IPS-18a (cell line): ENCODE measurements at regions not wholly inside any gene's neighbourhood (a gene's known extent, or its start where the extent isn't known, plus 50 kb on each side); places are given as distances from the start of the nearest gene placed in this dataset.
"Not testable (repeated sequence)": the region's sequence is repeated elsewhere in the genome, so short reads cannot be mapped to it uniquely, and the experiment has no call there.

Experiments used
- H3K27ac ChIP-seq: one replicate; pipeline ENCODE4 v1.5.1; 2013; ENCODE audit warnings: low read length
- H3K27me3 ChIP-seq: one replicate; pipeline ENCODE4 v1.6.1; 2013; ENCODE audit warnings: mild to moderate bottlenecking, low read length; ENCODE audit not compliant: control insufficient read depth, insufficient read depth
- H3K36me3 ChIP-seq: one replicate; pipeline ENCODE4 v1.6.1; 2013; ENCODE audit warnings: low read depth, low read length; ENCODE audit not compliant: control insufficient read depth
- H3K4me1 ChIP-seq: one replicate; pipeline ENCODE4 v1.6.1; 2013; ENCODE audit warnings: low read depth, low read length; ENCODE audit not compliant: control insufficient read depth
- H3K4me3 ChIP-seq: one replicate; pipeline ENCODE4 v1.5.1; 2013; ENCODE audit warnings: low read length
- H3K9ac ChIP-seq: one replicate; pipeline ENCODE4 v1.6.1; 2013; ENCODE audit warnings: mild to moderate bottlenecking, low read length, moderate library complexity
- H3K9me3 ChIP-seq: one replicate; pipeline ENCODE4 v1.6.1; 2013; ENCODE audit warnings: low read depth, low read length; ENCODE audit not compliant: control insufficient read depth

DNA sequence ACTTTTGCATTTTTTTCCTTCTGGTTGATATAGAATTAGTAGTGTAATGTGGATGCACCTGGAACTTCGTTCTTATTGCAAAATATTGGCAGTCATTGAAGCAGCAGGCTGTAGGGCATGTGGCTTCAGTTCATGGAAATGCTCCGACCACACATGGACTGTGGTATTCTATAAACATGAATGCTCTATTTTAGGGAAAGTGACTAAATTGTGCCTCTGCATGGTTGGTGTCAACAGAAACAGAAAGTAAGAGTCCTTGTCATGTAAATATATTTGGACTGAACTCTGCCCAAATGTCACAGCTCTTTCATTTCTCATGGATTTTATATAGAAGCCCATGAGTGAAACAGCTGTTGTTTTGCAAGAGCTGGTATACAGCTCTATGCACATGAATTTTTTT, 917.0 kb downstream of the LRFN5 start:
- Histone ChIP-seq H3K4me3 (no peak overlapping the region), H3K9me3 (no peaks in the 10 kb centered on the region), H3K4me1 (no peaks in the 10 kb centered on the region), H3K36me3 (no peaks in the 10 kb centered on the region), H3K27ac (no peak overlapping the region), H3K27me3 (no peaks in the 10 kb centered on the region), H3K9ac (no peak overlapping the region)

DNA sequence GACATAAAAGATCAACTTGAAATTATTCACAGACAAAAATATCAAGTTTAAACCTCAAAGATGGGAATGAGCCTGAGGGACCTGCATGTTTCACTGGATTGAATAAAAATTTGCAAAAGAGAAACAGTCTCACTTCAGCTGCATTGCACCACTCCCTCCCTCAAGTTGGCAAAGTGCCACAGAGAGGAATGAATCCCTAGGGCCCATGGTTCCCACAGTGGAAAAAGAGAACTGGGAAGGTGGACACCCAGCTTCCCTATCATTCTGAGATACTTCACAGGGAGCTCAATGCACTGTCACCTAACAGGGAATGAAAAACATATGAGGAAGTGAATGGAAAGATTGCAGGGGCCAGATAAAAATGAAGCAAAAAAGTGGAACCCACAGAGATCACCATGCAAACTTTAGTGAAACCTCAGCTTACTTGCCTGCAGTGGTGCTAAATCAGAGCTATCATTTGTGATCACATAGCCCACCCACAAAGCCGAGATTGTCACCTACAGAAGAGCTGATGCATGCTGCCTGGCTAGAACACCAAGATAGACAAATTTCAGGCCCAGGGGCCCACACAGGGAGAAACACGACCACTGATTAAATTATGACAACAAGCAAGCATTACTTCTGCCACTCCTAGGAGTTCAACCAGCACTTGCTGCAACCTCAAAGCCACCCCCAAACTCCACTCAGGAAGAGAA, 911.3 kb downstream of the LRFN5 start:
- H3K4me1 ChIP-seq = peaks cover 14% of the 10 kb centered on the region
- H3K9ac ChIP-seq = no peak overlapping the region
- H3K4me3 ChIP-seq = no peak overlapping the region
- H3K27ac ChIP-seq = no peak overlapping the region
- no peaks in the 10 kb centered on the region for H3K9me3 ChIP-seq
- no peaks in the 10 kb centered on the region for H3K36me3 ChIP-seq
- H3K27me3 ChIP-seq = no peaks in the 10 kb centered on the region

DNA sequence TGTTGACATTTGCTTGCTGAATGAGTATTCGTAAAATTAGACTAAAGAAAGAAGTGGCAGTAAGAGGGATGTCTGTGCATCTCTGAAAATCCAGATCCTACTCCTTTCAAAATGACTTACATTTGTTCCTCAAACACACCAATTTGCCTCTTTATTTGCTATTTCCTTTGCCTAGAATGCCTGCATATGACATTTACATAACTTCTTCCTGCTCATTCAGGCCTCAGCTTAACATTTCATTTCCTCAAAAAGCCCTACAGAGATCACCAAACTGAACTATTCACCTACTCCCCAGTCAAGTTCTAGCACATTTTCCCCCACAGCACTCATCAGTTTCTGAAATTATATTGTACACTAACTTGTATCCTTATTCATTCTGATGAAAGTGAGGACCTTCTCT, 907.2 kb downstream of the LRFN5 start:
- Histone ChIP-seq H3K27me3 (no peaks in the 10 kb centered on the region), H3K9ac (no peak overlapping the region), H3K36me3 (no peaks in the 10 kb centered on the region), H3K4me1 (peaks cover 14% of the 10 kb centered on the region), H3K27ac (no peak overlapping the region), H3K9me3 (no peaks in the 10 kb centered on the region), H3K4me3 (no peak overlapping the region)

DNA sequence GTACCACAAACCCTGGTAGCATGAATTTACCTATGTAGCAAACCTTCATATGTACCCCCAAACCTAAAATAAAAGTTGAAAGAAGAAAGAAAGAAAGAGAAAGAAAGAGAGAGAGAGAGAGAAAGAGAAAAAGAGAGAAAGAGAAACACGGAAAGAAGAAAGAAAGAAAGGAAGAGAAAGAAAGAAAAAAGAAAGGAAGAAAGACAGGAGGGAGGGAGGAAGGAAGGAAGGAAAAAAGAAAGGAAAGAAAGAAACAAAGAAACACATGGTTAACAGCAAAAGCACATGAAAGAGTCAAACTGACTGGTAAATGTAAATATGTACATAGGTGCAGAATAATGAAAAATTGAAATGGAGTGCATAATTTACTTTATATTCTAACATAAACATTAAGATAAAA, 903.4 kb downstream of the LRFN5 start:
- Histone ChIP-seq H3K9ac (no peak overlapping the region), H3K9me3 (no peaks in the 10 kb centered on the region), H3K4me1 (peaks cover 23% of the 10 kb centered on the region), H3K27ac (no peak overlapping the region), H3K36me3 (no peaks in the 10 kb centered on the region), H3K27me3 (no peaks in the 10 kb centered on the region), H3K4me3 (no peak overlapping the region)

DNA sequence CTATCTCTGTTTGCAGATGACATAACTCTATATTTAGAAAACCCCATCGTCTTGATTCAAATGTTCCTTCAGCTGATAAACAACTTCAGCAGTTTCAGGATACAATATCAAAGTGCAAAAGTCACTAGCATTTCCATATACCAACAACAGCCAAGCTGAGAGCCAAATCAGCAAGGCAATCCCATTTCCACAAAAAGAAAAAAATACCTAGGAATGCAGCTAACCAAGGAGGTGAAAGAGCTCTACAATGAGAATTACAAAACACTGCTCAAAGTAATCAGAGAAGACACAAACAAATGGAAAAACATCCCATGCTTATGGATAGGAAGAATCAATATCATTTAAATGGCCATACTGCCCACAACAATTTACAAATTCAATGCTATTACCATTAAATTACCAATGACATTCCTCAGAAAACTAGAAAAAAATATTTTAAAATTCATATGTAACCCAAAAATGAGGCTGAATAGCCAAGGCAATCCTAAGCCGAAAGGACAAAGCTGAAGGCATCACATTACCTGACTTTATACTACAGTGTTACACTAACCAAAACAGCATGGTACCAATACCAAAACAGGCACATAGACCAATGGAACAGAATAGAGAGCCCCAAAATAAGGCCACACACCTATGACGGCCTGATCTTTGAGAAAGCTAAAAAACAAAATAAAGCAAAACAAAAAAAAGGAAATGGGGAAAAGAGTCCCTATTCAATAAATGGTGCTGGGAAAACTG, 901.7 kb downstream of the LRFN5 start:
- no peaks in the 10 kb centered on the region for H3K36me3 ChIP-seq
- no peaks in the 10 kb centered on the region for H3K27me3 ChIP-seq
- no peak overlapping the region for H3K9ac ChIP-seq
- no peak overlapping the region for H3K4me3 ChIP-seq
- no peak overlapping the region for H3K27ac ChIP-seq
- H3K9me3 ChIP-seq = no peaks in the 10 kb centered on the region
- peaks cover 11% of the 10 kb centered on the region for H3K4me1 ChIP-seq

DNA sequence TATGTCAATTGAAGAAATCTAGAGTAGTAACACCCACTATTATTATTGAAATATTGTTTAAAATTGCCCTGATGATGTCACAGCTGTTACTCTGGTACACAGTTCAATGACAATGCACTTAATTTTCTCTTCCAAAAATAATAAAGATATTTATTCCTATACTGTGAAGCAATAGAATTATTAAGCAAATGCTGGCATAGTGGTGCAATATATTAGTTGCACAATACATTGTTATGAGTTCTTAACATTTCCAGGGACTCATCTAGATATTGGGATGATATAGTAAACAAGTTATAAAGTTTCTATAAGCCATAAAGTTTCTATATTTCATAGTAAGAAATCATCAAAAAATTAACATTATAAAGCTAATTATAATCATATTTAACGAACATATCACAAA, 897.8 kb downstream of the LRFN5 start:
- Histone ChIP-seq H3K4me3 (no peak overlapping the region), H3K27ac (no peak overlapping the region), H3K27me3 (no peaks in the 10 kb centered on the region), H3K9ac (no peak overlapping the region), H3K4me1 (peaks cover 9% of the 10 kb centered on the region), H3K36me3 (no peaks in the 10 kb centered on the region), H3K9me3 (no peaks in the 10 kb centered on the region)

DNA sequence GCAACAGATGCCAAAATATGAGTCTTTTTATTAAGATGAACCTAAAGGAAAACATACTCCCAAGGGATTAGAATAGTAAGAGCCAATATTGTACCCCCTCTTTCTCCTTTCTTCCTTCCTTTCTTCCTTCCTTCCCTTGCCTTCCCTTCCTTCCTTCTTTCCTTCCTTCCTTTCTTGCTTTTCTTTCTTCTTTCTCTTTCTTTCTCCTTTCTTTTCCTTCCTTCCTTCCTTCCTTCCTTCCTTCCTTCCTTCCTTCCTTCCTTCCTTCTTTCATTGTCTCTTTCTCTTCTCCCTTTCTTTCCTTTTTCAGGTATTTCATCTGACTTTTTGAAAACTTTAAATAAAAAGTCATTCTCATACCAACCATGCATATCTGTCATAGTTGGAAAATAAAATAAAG, 892.5 kb downstream of the LRFN5 start:
- no peak overlapping the region for H3K27ac ChIP-seq
- no peak overlapping the region for H3K9ac ChIP-seq
- H3K4me3 ChIP-seq = no peak overlapping the region
- H3K9me3 ChIP-seq = no peaks in the 10 kb centered on the region
- no peaks in the 10 kb centered on the region for H3K27me3 ChIP-seq
- no peaks in the 10 kb centered on the region for H3K36me3 ChIP-seq
- H3K4me1 ChIP-seq = no peaks in the 10 kb centered on the region

DNA sequence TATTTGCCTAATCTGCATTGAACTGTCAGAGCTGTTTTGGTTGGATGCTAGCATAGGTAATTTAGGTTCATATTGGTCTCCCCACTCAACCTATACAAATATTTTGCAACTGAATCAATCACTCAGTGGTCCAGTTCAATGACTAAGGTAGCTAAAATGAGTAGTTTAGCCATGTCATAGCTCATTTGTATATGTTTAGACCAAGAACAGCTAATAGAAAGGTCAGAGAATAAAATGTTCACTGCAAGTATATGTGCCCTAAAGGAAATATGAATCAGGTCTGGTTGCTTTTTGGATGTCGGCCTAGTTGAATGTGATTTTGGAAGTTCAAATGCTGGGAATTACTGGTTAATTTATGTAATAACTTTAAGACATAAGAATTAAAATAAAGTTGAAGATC, 883.9 kb downstream of the LRFN5 start:
- Histone ChIP-seq H3K27ac (no peak overlapping the region), H3K9me3 (no peaks in the 10 kb centered on the region), H3K27me3 (no peaks in the 10 kb centered on the region), H3K4me1 (no peaks in the 10 kb centered on the region), H3K9ac (no peak overlapping the region), H3K36me3 (no peaks in the 10 kb centered on the region), H3K4me3 (no peak overlapping the region)

DNA sequence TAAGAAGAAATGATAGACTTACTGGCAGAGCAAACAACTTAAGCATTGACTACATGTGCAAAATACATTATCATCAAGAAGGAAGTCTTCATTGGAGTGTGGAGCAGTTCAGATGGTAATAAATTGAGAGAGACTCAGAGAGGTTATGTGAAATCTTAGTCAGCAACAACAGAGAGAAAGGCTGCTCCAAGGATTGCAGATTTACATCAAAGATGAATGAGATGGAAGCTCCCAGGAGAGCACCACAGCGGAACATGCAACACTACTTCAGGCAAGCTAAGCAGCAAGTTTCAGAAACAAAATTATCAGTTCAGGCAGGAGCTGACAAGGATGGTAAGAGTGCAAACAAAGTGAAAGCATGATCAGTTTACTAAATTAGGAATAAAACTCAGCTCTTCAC, 882.3 kb downstream of the LRFN5 start:
- H3K9me3 ChIP-seq = no peaks in the 10 kb centered on the region

DNA sequence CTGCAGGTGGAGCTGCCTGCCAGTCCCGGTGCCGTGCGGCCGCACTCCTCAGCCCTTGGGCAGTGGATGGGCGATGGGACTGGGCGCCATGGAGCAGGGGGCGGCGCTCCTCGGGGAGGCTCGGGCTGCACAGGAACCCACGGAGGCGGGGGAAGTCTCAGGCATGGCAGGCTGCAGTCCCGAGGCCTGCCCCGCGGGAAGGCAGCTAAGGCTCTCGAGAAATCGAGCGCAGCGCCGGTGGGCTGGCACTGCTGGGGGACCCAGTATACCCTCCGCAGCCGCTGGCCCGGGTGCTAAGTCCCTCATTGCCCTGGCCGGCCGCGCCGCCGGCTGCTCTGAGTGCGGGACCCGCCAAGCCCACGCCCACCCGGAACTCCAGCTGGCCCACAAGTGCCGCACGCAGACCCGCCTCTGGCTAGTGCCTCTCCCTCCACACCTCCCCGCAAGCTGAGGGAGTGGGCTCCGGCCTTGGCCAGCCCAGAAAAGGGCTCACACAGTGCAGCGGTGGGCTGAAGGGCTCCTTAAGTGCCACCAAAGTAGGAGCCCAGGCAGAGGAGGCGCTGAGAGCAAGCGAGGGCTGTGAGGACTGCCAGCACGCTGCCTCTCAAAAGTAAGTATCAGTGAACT, 875.8 kb downstream of the LRFN5 start:
- H3K4me1 ChIP-seq, H3K9me3 ChIP-seq, H3K36me3 ChIP-seq, H3K9ac ChIP-seq, H3K27me3 ChIP-seq, H3K4me3 ChIP-seq, H3K27ac ChIP-seq: not testable (repeated sequence)

More for the DNA sequence above, 882.3 kb downstream of the LRFN5 start:
- no peaks in the 10 kb centered on the region for H3K27me3 ChIP-seq
- H3K27ac ChIP-seq = no peak overlapping the region
- H3K4me3 ChIP-seq = no peak overlapping the region
- H3K36me3 ChIP-seq = no peaks in the 10 kb centered on the region
- H3K4me1 ChIP-seq = no peaks in the 10 kb centered on the region
- H3K9ac ChIP-seq = no peak overlapping the region

DNA sequence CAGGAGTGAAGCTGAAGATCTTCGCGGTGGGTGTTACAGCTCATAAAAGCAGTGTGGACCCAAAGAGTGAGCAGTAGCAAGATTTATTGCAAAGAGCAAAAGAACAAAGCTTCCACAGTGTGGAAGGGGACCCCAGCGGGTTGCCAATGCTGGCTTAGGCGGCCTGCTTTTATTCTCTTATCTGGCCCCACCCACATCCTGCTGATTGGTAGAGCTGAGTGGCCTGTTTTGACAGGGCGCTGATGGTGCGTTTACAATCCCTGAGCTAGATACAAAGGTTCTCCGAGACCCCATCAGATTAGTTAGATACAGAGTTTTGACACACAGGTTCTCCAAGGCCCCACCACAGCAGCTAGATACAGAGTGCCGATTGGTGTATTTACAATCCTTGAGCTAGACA, 875.0 kb downstream of the LRFN5 start:
- not testable (repeated sequence) for H3K4me1 ChIP-seq, H3K4me3 ChIP-seq, H3K9ac ChIP-seq, H3K27me3 ChIP-seq, H3K36me3 ChIP-seq, H3K27ac ChIP-seq, H3K9me3 ChIP-seq

DNA sequence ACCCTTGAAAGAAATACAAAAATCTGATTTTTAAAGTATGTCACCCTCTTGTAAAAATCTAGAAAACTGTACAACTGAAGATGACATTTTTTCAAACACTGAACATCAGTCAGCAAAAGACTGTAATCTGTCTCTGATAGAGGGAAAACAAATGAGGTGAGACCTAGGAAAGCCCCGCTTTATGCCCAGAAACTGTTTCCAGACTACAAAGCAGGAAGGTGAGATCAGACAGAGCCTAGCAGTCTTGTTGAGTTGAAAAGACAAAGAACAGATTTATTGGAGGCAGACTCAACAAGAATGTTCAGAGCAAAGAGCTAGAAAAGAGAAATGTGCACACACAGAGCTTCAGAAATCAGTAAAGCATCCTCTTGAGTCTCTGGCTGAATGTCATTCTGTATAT, 873.6 kb downstream of the LRFN5 start:
- no peaks in the 10 kb centered on the region for H3K27me3 ChIP-seq
- H3K27ac ChIP-seq = no peak overlapping the region
- no peaks in the 10 kb centered on the region for H3K9me3 ChIP-seq
- peaks cover 10% of the 10 kb centered on the region for H3K4me1 ChIP-seq
- H3K4me3 ChIP-seq = no peak overlapping the region
- H3K36me3 ChIP-seq = no peaks in the 10 kb centered on the region
- no peak overlapping the region for H3K9ac ChIP-seq
